ENCODE measurements at regions not wholly inside any gene's neighbourhood (a gene's known extent, or its start where the extent isn't known, plus 50 kb on each side); places are given as distances from the start of the nearest gene placed in this dataset.
"Not testable (repeated sequence)": the region's sequence is repeated elsewhere in the genome, so short reads cannot be mapped to it uniquely, and the experiment has no call there.

- DNase-seq = no peak
Observed at GRCh38 chr1:224791362-224791941, 138.0 kb upstream of the DNAH14 start.

GRCh38 chr1:224795591-224795990 is 133.9 kb upstream of the DNAH14 start:
- no peak for DNase-seq

- no peak for DNase-seq
Observed at GRCh38 chr1:224799083-224799482, 130.4 kb upstream of the DNAH14 start.

GRCh38 chr1:224800486-224801119 is 128.9 kb upstream of the DNAH14 start:
- DNase-seq = no peak

GRCh38 chr1:224801844-224802490 is 127.5 kb upstream of the DNAH14 start:
- DNase-seq = no peak

GRCh38 chr1:224802617-224803016 is 126.9 kb upstream of the DNAH14 start:
- no peak for DNase-seq

- DNase-seq = no peak
Observed at GRCh38 chr1:224804220-224804619, 125.3 kb upstream of the DNAH14 start.

GRCh38 chr1:224805889-224806288 is 123.6 kb upstream of the DNAH14 start:
- DNase-seq = no peak

- DNase-seq = no peak
Observed at GRCh38 chr1:224809137-224809536, 120.3 kb upstream of the DNAH14 start.

GRCh38 chr1:224809613-224810012 is 119.9 kb upstream of the DNAH14 start:
- no peak for DNase-seq

GRCh38 chr1:224811564-224811963 is 117.9 kb upstream of the DNAH14 start:
- DNase-seq = no peak

- DNase-seq = no peak
Observed at GRCh38 chr1:224815647-224816046, 113.8 kb upstream of the DNAH14 start.

- DNase-seq = no peak
Observed at GRCh38 chr1:224816062-224816461, 113.4 kb upstream of the DNAH14 start.

- no peak for DNase-seq
Observed at GRCh38 chr1:224817382-224817781, 112.1 kb upstream of the DNAH14 start.

- no peak for DNase-seq
Observed at GRCh38 chr1:224819861-224820260, 109.6 kb upstream of the DNAH14 start.

- DNase-seq = no peak
Observed at GRCh38 chr1:224820341-224820740, 109.1 kb upstream of the DNAH14 start.

GRCh38 chr1:224821751-224822150 is 107.7 kb upstream of the DNAH14 start:
- not testable (repeated sequence) for DNase-seq

- no peak for DNase-seq
Observed at GRCh38 chr1:224825525-224826000, 103.9 kb upstream of the DNAH14 start.

GRCh38 chr1:224828691-224829090 is 100.8 kb upstream of the DNAH14 start:
- no peak for DNase-seq

- DNase-seq = no peak
Observed at GRCh38 chr1:224831501-224831900, 98.0 kb upstream of the DNAH14 start.

- DNase-seq = not testable (repeated sequence)
Observed at GRCh38 chr1:224839648-224840300, 89.7 kb upstream of the DNAH14 start.

GRCh38 chr1:224841803-224842202 is 87.7 kb upstream of the DNAH14 start:
- not testable (repeated sequence) for DNase-seq

- no peak for DNase-seq
Observed at GRCh38 chr1:224846119-224846907, 83.2 kb upstream of the DNAH14 start.
